H4 (cell line): ENCODE measurements at regions not wholly inside any gene's neighbourhood (a gene's known extent, or its start where the extent isn't known, plus 50 kb on each side); places are given as distances from the start of the nearest gene placed in this dataset.

Experiments
- DNase-seq: peaks from one replicate; pipeline ENCODE4 v3.0.0-alpha.2; 2015; ENCODE audit warnings: low spot score

- DNase-seq: peak; percentile 40
These were observed 59.6 kb upstream of the ADAMTS19 start for GRCh38 chr5:129400395-129400983.

- DNase-seq: no peak
These were observed 54.9 kb upstream of the ADAMTS19 start for GRCh38 chr5:129405222-129405621.

GRCh38 chr5:129406440-129406839, 53.7 kb upstream of the ADAMTS19 start:
- peak; percentile 50 for DNase-seq
